Glutamatergic neuron (in vitro differentiated cells): ENCODE measurements at regions not wholly inside any gene's neighbourhood (a gene's known extent, or its start where the extent isn't known, plus 50 kb on each side); places are given as distances from the start of the nearest gene placed in this dataset.
"Not testable (repeated sequence)": the region's sequence is repeated elsewhere in the genome, so short reads cannot be mapped to it uniquely, and the experiment has no call there.

Experiments
- DNase-seq: peaks from one replicate; pipeline ENCODE4 v3.0.0; 2022
- H3K27ac Mint-ChIP-seq: one replicate; pipeline ENCODE4 v1.8.0; 2020; ENCODE audit warnings: mild to moderate bottlenecking, mixed read lengths, inconsistent platforms; ENCODE audit not compliant: unreplicated experiment
- H3K27me3 Mint-ChIP-seq: one replicate; pipeline ENCODE4 v1.8.0; 2020; ENCODE audit warnings: mild to moderate bottlenecking, moderate library complexity, mixed read lengths, inconsistent platforms; ENCODE audit not compliant: unreplicated experiment
- H3K36me3 Mint-ChIP-seq: one replicate; pipeline ENCODE4 v1.8.0; 2020; ENCODE audit warnings: mild to moderate bottlenecking, mixed read lengths, inconsistent platforms; ENCODE audit not compliant: unreplicated experiment
- H3K4me1 Mint-ChIP-seq: one replicate; pipeline ENCODE4 v1.8.0; 2020; ENCODE audit warnings: mild to moderate bottlenecking, low read depth, mixed read lengths, inconsistent platforms; ENCODE audit not compliant: unreplicated experiment
- H3K4me3 Mint-ChIP-seq: one replicate; pipeline ENCODE4 v1.8.0; 2020; ENCODE audit warnings: mild to moderate bottlenecking, mixed read lengths, inconsistent platforms; ENCODE audit not compliant: unreplicated experiment
- H3K9me3 Mint-ChIP-seq: one replicate; pipeline ENCODE4 v1.8.0; 2020; ENCODE audit warnings: mild to moderate bottlenecking, moderate library complexity, mixed read lengths, inconsistent platforms; ENCODE audit not compliant: unreplicated experiment
- TF ChIP-seq, protein P1 (sequence below): fragments of 200-600 bp; sonication (generic); IDR thresholded peaks from one replicate; pipeline ENCODE4 v1.5.0; 2021; ENCODE audit not compliant: partially characterized antibody, unreplicated experiment

DNA sequence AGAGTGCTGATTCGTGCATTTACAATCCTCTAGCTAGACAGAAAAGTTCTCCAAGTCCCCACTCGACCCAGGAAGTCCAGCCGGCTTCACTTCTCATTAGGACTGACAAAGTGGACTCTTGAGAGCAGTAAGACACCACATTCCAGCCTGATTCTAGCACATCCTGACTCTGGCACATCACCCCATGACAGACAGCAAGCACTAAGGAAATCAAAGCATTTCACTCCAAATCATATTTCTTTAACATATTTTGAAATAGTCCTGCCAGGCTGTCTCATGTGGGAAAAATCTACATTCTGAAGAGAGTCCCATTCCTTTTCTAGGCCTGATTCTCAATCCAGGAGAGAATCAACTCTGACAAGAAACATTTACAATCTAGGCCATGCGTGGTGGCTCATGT, 478.5 kb upstream of the AMELY start:
- Mint-ChIP-seq H3K4me1 (no peaks in the 10 kb centered on the region), H3K36me3 (no peaks in the 10 kb centered on the region), H3K27me3 (no peaks in the 10 kb centered on the region), H3K27ac (no peak overlapping the region), H3K4me3 (no peak overlapping the region), H3K9me3 (peaks cover 8% of the 10 kb centered on the region)
- TF ChIP-seq, protein P1, sequence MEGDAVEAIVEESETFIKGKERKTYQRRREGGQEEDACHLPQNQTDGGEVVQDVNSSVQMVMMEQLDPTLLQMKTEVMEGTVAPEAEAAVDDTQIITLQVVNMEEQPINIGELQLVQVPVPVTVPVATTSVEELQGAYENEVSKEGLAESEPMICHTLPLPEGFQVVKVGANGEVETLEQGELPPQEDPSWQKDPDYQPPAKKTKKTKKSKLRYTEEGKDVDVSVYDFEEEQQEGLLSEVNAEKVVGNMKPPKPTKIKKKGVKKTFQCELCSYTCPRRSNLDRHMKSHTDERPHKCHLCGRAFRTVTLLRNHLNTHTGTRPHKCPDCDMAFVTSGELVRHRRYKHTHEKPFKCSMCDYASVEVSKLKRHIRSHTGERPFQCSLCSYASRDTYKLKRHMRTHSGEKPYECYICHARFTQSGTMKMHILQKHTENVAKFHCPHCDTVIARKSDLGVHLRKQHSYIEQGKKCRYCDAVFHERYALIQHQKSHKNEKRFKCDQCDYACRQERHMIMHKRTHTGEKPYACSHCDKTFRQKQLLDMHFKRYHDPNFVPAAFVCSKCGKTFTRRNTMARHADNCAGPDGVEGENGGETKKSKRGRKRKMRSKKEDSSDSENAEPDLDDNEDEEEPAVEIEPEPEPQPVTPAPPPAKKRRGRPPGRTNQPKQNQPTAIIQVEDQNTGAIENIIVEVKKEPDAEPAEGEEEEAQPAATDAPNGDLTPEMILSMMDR = no peak
- no peak for DNase-seq

DNA sequence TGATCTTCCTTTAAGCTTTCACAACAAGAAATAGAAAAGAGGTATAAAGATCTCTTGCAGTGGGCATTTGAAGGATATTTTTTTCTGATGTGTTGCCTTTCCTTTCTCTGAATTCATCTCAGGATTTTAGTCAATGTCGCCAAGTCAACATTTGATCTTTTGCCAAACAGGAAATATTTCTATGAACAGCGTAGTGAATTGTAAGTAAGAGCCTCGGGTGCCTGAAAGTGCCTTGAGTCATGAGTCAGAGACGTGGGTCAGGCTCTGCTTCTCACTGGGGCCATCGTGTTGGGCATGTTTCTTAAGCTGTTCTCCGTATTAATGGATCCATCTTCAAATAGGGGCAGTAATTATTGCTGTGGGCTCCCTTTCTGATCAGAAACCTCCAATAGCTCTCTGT, 471.4 kb upstream of the AMELY start:
- H3K27ac Mint-ChIP-seq = no peak overlapping the region
- H3K4me3 Mint-ChIP-seq = no peak overlapping the region
- H3K9me3 Mint-ChIP-seq = no peaks in the 10 kb centered on the region
- no peaks in the 10 kb centered on the region for H3K4me1 Mint-ChIP-seq
- H3K27me3 Mint-ChIP-seq = no peaks in the 10 kb centered on the region
- no peaks in the 10 kb centered on the region for H3K36me3 Mint-ChIP-seq
- TF ChIP-seq, protein P1 = no peak
- no peak for DNase-seq

DNA sequence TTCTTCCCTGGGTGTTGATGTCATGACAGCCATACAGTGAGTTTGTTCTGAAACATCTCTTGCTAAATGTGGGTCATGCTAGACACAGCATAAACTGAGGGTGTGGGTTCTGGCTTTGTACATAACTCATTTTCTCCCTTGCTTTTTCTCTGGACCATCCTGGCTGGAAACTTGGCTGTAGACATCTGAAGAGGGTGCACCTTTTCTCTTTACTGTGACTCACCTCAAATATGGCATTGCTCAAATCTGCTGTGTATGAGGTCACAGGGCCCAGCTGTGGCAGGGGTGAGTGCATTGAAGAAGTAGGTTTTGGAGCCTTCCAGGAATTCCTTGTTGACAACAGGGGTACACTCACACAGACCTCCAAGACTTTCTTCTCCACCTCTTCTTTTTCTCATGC, 465.5 kb upstream of the AMELY start:
- H3K27ac Mint-ChIP-seq = no peak overlapping the region
- H3K36me3 Mint-ChIP-seq = no peaks in the 10 kb centered on the region
- H3K4me3 Mint-ChIP-seq = no peak overlapping the region
- TF ChIP-seq, protein P1 = no peak
- H3K27me3 Mint-ChIP-seq = no peaks in the 10 kb centered on the region
- H3K9me3 Mint-ChIP-seq = no peaks in the 10 kb centered on the region
- no peaks in the 10 kb centered on the region for H3K4me1 Mint-ChIP-seq
- no peak for DNase-seq

DNA sequence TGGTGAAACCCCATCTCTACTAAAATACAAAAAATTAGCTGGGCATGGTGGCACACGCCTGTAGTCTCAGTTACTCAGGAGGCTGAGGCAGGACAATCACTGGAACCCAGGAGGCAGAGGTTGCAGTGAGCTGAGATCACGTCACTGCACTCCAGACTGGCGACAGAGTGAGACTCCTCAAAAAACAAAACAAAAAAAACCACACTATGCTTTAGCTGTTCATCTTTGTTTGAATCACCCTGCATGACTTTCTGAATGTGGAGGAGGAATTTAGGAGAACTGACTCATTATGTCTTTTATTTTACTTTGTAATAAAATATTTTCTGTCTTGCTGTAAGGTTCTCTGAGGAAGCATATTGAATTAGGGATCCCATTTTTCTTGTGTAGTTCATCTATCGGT, 462.9 kb upstream of the AMELY start:
- not testable (repeated sequence) for DNase-seq, H3K27ac Mint-ChIP-seq, H3K4me1 Mint-ChIP-seq, H3K9me3 Mint-ChIP-seq, H3K36me3 Mint-ChIP-seq, H3K4me3 Mint-ChIP-seq, H3K27me3 Mint-ChIP-seq

DNA sequence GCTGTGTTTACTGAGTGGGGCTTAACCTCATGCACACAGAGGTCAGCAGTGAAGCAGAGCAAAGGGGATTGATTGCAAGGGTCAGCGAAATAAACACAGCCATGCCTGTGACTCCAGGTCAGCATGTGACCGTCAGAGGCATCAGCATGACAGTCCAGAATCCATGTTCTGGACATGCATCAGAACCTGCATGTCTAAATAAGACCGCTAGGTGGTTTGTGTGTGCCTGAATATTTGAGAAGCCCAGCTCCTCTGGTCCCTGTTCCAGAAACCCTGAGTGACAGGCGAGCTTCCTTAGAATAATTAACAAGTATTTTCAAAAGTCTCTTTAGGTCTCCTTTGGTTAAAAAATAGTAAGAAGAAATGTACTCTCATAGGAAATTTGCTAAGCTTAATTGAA, 460.4 kb upstream of the AMELY start:
- H3K27ac Mint-ChIP-seq, H3K4me3 Mint-ChIP-seq, DNase-seq, H3K36me3 Mint-ChIP-seq, H3K4me1 Mint-ChIP-seq, H3K27me3 Mint-ChIP-seq, H3K9me3 Mint-ChIP-seq: not testable (repeated sequence)

DNA sequence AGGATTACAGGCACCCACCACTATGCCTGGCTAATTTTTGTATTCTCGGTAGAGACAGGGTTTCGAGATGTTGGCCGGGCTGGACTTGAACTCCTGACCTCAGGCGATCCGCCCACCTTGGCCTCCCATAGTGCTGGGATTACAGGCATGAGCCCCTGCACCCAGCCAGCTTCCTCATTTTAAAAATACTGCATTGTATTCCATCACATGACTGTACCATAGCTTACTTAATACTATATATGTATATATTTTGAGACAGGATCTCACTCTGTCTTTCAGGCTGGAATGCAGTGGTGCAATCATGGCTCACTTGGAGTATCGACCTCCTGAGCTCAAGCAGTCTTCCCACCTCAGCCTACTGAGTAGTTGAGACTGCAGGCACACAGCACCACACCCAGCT, 459.5 kb upstream of the AMELY start:
- DNase-seq, H3K4me3 Mint-ChIP-seq, H3K4me1 Mint-ChIP-seq, H3K36me3 Mint-ChIP-seq, H3K27ac Mint-ChIP-seq, H3K9me3 Mint-ChIP-seq, H3K27me3 Mint-ChIP-seq: not testable (repeated sequence)

DNA sequence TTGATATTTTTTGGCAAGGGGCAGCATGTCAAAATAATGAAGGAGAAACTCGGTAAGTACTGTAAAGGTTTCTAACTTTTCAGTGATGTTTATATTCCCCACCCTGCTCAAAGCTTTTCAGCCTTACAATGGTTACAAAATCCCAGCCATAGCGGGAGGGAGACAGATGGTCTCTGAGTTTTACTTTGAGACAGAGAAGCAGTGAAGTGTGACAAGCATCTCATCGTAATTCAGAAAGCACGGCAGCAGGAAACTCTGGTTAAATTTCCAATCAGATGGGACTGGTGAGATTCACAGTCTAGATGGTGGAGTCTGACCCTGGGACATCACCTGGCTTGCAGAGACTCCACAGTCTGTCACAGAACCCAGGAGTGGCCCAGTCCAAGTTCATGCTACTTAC, 448.0 kb upstream of the AMELY start:
- H3K4me3 Mint-ChIP-seq = no peak overlapping the region
- peak overlapping the region; percentile 22 for H3K27ac Mint-ChIP-seq
- H3K4me1 Mint-ChIP-seq = peaks cover 6% of the 10 kb centered on the region
- H3K27me3 Mint-ChIP-seq = no peaks in the 10 kb centered on the region
- H3K36me3 Mint-ChIP-seq = no peaks in the 10 kb centered on the region
- TF ChIP-seq, protein P1 = no peak
- H3K9me3 Mint-ChIP-seq = no peaks in the 10 kb centered on the region
- no peak for DNase-seq
